ENCODE measurements at regions not wholly inside any gene's neighbourhood (a gene's known extent, or its start where the extent isn't known, plus 50 kb on each side); places are given as distances from the start of the nearest gene placed in this dataset.
"Not testable (repeated sequence)": the region's sequence is repeated elsewhere in the genome, so short reads cannot be mapped to it uniquely, and the experiment has no call there.

GRCh38 chr6:14887181-14887580 lies 358.7 kb upstream of the JARID2 start:
- intact Hi-C loops (cut with DNase I): no loop called here
- no peak for DNase-seq (ENCODE audit: low spot score)

GRCh38 chr6:14887986-14888574 lies 357.8 kb upstream of the JARID2 start:
- intact Hi-C loops (cut with DNase I): no loop called here
- no peak for DNase-seq (ENCODE audit: low spot score)

GRCh38 chr6:14888575-14889000 lies 357.3 kb upstream of the JARID2 start:
- no peak for DNase-seq (ENCODE audit: low spot score)
- intact Hi-C loops (cut with DNase I): no loop called here

- DNase-seq (ENCODE audit: low spot score): no peak
- intact Hi-C loops (cut with DNase I): no loop called here
Observed at GRCh38 chr6:14889188-14889587, 356.7 kb upstream of the JARID2 start.

GRCh38 chr6:14889611-14890593 lies 356.0 kb upstream of the JARID2 start:
- no peak for DNase-seq (ENCODE audit: low spot score)
- intact Hi-C loops (cut with DNase I): no loop called here

GRCh38 chr6:14891820-14892375 lies 354.0 kb upstream of the JARID2 start:
- intact Hi-C loops (cut with DNase I); DNase-seq (ENCODE audit: low spot score): not testable (repeated sequence)

GRCh38 chr6:14894105-14894504 lies 351.8 kb upstream of the JARID2 start:
- intact Hi-C loops (cut with DNase I): no loop called here
- DNase-seq (ENCODE audit: low spot score): no peak

GRCh38 chr6:14896475-14896874 lies 349.4 kb upstream of the JARID2 start:
- no peak for DNase-seq (ENCODE audit: low spot score)
- intact Hi-C loops (cut with DNase I): no loop called here

- intact Hi-C loops (cut with DNase I): no loop called here
- no peak for DNase-seq (ENCODE audit: low spot score)
Observed at GRCh38 chr6:14897831-14898230, 348.0 kb upstream of the JARID2 start.

- DNase-seq (ENCODE audit: low spot score); intact Hi-C loops (cut with DNase I): not testable (repeated sequence)
Observed at GRCh38 chr6:14899441-14899840, 346.4 kb upstream of the JARID2 start.

- intact Hi-C loops (cut with DNase I): no loop called here
- no peak for DNase-seq (ENCODE audit: low spot score)
Observed at GRCh38 chr6:14900919-14901318, 344.9 kb upstream of the JARID2 start.

GRCh38 chr6:14903176-14904038 lies 342.5 kb upstream of the JARID2 start:
- no peak for DNase-seq (ENCODE audit: low spot score)
- intact Hi-C loops (cut with DNase I): no loop called here

GRCh38 chr6:14905201-14905600 lies 340.7 kb upstream of the JARID2 start:
- DNase-seq (ENCODE audit: low spot score): no peak
- intact Hi-C loops (cut with DNase I): no loop called here

- DNase-seq (ENCODE audit: low spot score): no peak
- intact Hi-C loops (cut with DNase I): no loop called here
Observed at GRCh38 chr6:14906621-14907020, 339.2 kb upstream of the JARID2 start.

GRCh38 chr6:14910692-14911547 lies 334.9 kb upstream of the JARID2 start:
- DNase-seq (ENCODE audit: low spot score): no peak
- intact Hi-C loops (cut with DNase I): no loop called here

- intact Hi-C loops (cut with DNase I): no loop called here
- DNase-seq (ENCODE audit: low spot score): no peak
Observed at GRCh38 chr6:14912226-14912625, 333.6 kb upstream of the JARID2 start.

GRCh38 chr6:14912706-14913105 lies 333.2 kb upstream of the JARID2 start:
- DNase-seq (ENCODE audit: low spot score): no peak
- intact Hi-C loops (cut with DNase I): no loop called here

GRCh38 chr6:14913931-14914330 lies 331.9 kb upstream of the JARID2 start:
- DNase-seq (ENCODE audit: low spot score): no peak
- intact Hi-C loops (cut with DNase I): no loop called here
